PC-9 (cell line): ENCODE measurements at regions not wholly inside any gene's neighbourhood (a gene's known extent, or its start where the extent isn't known, plus 50 kb on each side); places are given as distances from the start of the nearest gene placed in this dataset.

Experiments used
- BruUV-seq: library from RNA; stranded (reverse); fragments of 400-500 nt; replicated peaks from 2 replicates; lab custom pipeline; 2021; lab: Mats Ljungman, UMichigan
- CTCF ChIA-PET: fragments of 300-600 bp; sonication (Branson Sonifier 250); formaldehyde crosslinking; loops from one replicate; lab custom pipeline; 2022; ENCODE audit warnings: antibody characterized with exemption; lab: Charles Lee
- POLR2A ChIA-PET: fragments of 300-600 bp; sonication (Branson Sonifier 250); formaldehyde crosslinking; loops from one replicate; lab custom pipeline; 2022; ENCODE audit warnings: antibody characterized with exemption; ENCODE audit not compliant: unreplicated experiment; lab: Charles Lee
- DNase-seq, 2 experiments: peaks; one replicate each; pipeline versions ENCODE4 v3.0.0 to v3.0.0-alpha.2; 2015 to 2022; ENCODE audit warnings: mixed read lengths in 1 of 2
- H2AFZ ChIP-seq: fragments of 200-600 bp; sonication (generic); 2 replicates; pipeline ENCODE4 v1.8.1; 2017; ENCODE audit warnings: antibody characterized with exemption
- H3F3A ChIP-seq: fragments of 200-600 bp; sonication (generic); 2 replicates; pipeline ENCODE4 v1.8.1; 2017; ENCODE audit warnings: antibody characterized with exemption, mild to moderate bottlenecking, low read depth; ENCODE audit not compliant: insufficient read depth
- H3K27ac ChIP-seq: fragments of 200-600 bp; sonication (generic); 2 replicates; pipeline ENCODE4 v1.6.1; 2016; ENCODE audit warnings: mixed run types
- H3K27me3 ChIP-seq: fragments of 200-600 bp; sonication (generic); 2 replicates; pipeline ENCODE4 v1.6.1; 2016; ENCODE audit warnings: low read depth, mixed run types; ENCODE audit not compliant: insufficient read depth
- H3K36me3 ChIP-seq: fragments of 200-600 bp; sonication (generic); 2 replicates; pipeline ENCODE4 v1.6.1; 2016; ENCODE audit warnings: low read depth, mixed run types
- H3K4me1 ChIP-seq: fragments of 200-600 bp; sonication (generic); replicated peaks from 2 replicates; pipeline ENCODE4 v1.6.1; 2016; ENCODE audit warnings: mixed run types; ENCODE audit not compliant: insufficient read depth
- H3K4me2 ChIP-seq: fragments of 200-600 bp; sonication (generic); 2 replicates; pipeline ENCODE4 v1.6.1; 2017; ENCODE audit warnings: mixed run types
- H3K4me3 ChIP-seq: fragments of 200-600 bp; sonication (generic); 2 replicates; pipeline ENCODE4 v1.6.1; 2016; ENCODE audit warnings: mixed run types
- H3K79me2 ChIP-seq: fragments of 200-600 bp; sonication (generic); 2 replicates; pipeline ENCODE4 v1.6.1; 2017; ENCODE audit warnings: low read depth, mixed run types
- H3K9me2 ChIP-seq: fragments of 200-600 bp; sonication (generic); 2 replicates; pipeline ENCODE4 v1.8.1; 2017; ENCODE audit warnings: mild to moderate bottlenecking; ENCODE audit not compliant: insufficient read depth
- H3K9me3 ChIP-seq: fragments of 200-600 bp; sonication (generic); 2 replicates; pipeline ENCODE4 v1.8.1; 2016; ENCODE audit warnings: low read depth; ENCODE audit not compliant: insufficient read depth
- H4K20me1 ChIP-seq: fragments of 200-600 bp; sonication (generic); 2 replicates; pipeline ENCODE4 v1.8.1; 2017; ENCODE audit not compliant: insufficient read depth
- CTCF ChIP-seq: fragments of 200-600 bp; sonication (generic); conservative IDR thresholded peaks from 2 replicates; pipeline ENCODE4 v1.6.1; 2017; ENCODE audit warnings: mixed run types, antibody characterized with exemption, mild to moderate bottlenecking, moderate library complexity
- EZH2 ChIP-seq: fragments of 200-600 bp; sonication (generic); IDR thresholded peaks from 2 replicates; pipeline ENCODE4 v1.8.0; 2017; ENCODE audit warnings: antibody characterized with exemption, low read depth
- intact Hi-C: fragments of 100-400 bp; cut with micrococcal nuclease; formaldehyde crosslinking; loops from one replicate; pipeline ENCODE4 v1.10.0; 2022; ENCODE audit not compliant: unreplicated experiment

GRCh38 chr14:98412431-98412830, 859.6 kb downstream of the BCL11B start:
- Histone ChIP-seq H3K4me3 (no peak overlapping the region), H3K9me2 (no peaks in the 10 kb centered on the region), H3K27ac (no peak overlapping the region), H3K27me3 (no peaks in the 10 kb centered on the region), H3K9me3 (no peaks in the 10 kb centered on the region), H3K4me1 (no peaks in the 10 kb centered on the region), H3F3A (no peaks in the 10 kb centered on the region), H3K4me2 (no peak overlapping the region), H2AFZ (no peak overlapping the region), H3K36me3 (no peaks in the 10 kb centered on the region), H4K20me1 (no peaks in the 10 kb centered on the region), H3K79me2 (no peaks in the 10 kb centered on the region)
- ChIA-PET POLR2A (no interaction called here), CTCF (no interaction called here)
- intact Hi-C loops, result no loop called here
- no TSS peak for BruUV-seq
- DNase-seq, result no peak
- no peak for TF ChIP-seq CTCF
- TF ChIP-seq EZH2, result no peak

- H3K4me2 ChIP-seq, result no peak overlapping the region
- intact Hi-C loops, result no loop called here
Observed at GRCh38 chr14:98415766-98416165, 856.2 kb downstream of the BCL11B start.

GRCh38 chr14:98417001-98417400, 855.0 kb downstream of the BCL11B start:
- H3K79me2 ChIP-seq, result no peaks in the 10 kb centered on the region
- no peaks in the 10 kb centered on the region for H3K4me1 ChIP-seq
- no peaks in the 10 kb centered on the region for H3F3A ChIP-seq
- no peaks in the 10 kb centered on the region for H4K20me1 ChIP-seq
- H3K4me3 ChIP-seq, result no peak overlapping the region
- no peak for DNase-seq
- no peaks in the 10 kb centered on the region for H3K9me3 ChIP-seq
- no peaks in the 10 kb centered on the region for H3K36me3 ChIP-seq
- intact Hi-C loops, result no loop called here
- no peaks in the 10 kb centered on the region for H3K9me2 ChIP-seq
- H3K27me3 ChIP-seq, result no peaks in the 10 kb centered on the region
- no peak for TF ChIP-seq EZH2
- TF ChIP-seq CTCF, result no peak
- no peak overlapping the region for H3K4me2 ChIP-seq
- POLR2A ChIA-PET, result no interaction called here
- H2AFZ ChIP-seq, result no peak overlapping the region
- no TSS peak for BruUV-seq
- no peak overlapping the region for H3K27ac ChIP-seq
- CTCF ChIA-PET, result no interaction called here

More at GRCh38 chr14:98415766-98416165, 856.2 kb downstream of the BCL11B start:
- no peaks in the 10 kb centered on the region for H4K20me1 ChIP-seq
- CTCF ChIA-PET, result no interaction called here
- no peak for TF ChIP-seq EZH2
- no peak for TF ChIP-seq CTCF
- H3K9me2 ChIP-seq, result no peaks in the 10 kb centered on the region
- H3K79me2 ChIP-seq, result no peaks in the 10 kb centered on the region
- no peak overlapping the region for H3K4me3 ChIP-seq
- H3K9me3 ChIP-seq, result no peaks in the 10 kb centered on the region
- no peaks in the 10 kb centered on the region for H3K4me1 ChIP-seq
- no peaks in the 10 kb centered on the region for H3F3A ChIP-seq
- no peak overlapping the region for H2AFZ ChIP-seq
- no peak for DNase-seq
- BruUV-seq, result no TSS peak
- H3K27me3 ChIP-seq, result no peaks in the 10 kb centered on the region
- H3K27ac ChIP-seq, result no peak overlapping the region
- POLR2A ChIA-PET, result no interaction called here
- no peaks in the 10 kb centered on the region for H3K36me3 ChIP-seq
